Left ventricle myocardium inferior (tissue), 1 donor: ENCODE measurements at regions not wholly inside any gene's neighbourhood (a gene's known extent, or its start where the extent isn't known, plus 50 kb on each side); places are given as distances from the start of the nearest gene placed in this dataset.

Source experiments
- DNase-seq: peaks from one replicate; pipeline ENCODE4 v3.0.0-alpha.2; 2020
- H3K27ac ChIP-seq: fragments of 200-600 bp; replicated peaks from 2 replicates; pipeline ENCODE4 v1.8.0; 2021
- H3K27me3 ChIP-seq: fragments of 200-600 bp; 2 replicates; pipeline ENCODE4 v1.8.0; 2021; ENCODE audit warnings: low read depth
- H3K36me3 ChIP-seq: fragments of 200-600 bp; 2 replicates; pipeline ENCODE4 v1.8.0; 2021
- H3K4me1 ChIP-seq: fragments of 200-600 bp; 2 replicates; pipeline ENCODE4 v1.8.0; 2021
- H3K4me3 ChIP-seq: fragments of 200-600 bp; 2 replicates; pipeline ENCODE4 v1.8.0; 2021; ENCODE audit warnings: mild to moderate bottlenecking, moderate library complexity
- H3K9me3 ChIP-seq: fragments of 200-600 bp; replicated peaks from 2 replicates; pipeline ENCODE4 v1.8.0; 2021
- intact Hi-C: fragments of 100-400 bp; cut with micrococcal nuclease; formaldehyde crosslinking; loops from one replicate; pipeline ENCODE4 v1.11.0; 2022
- TF ChIP-seq, protein P1 (sequence below): fragments of 200-600 bp; IDR thresholded peaks from 2 replicates; pipeline ENCODE4 v1.8.0; 2021; ENCODE audit warnings: antibody characterized with exemption, mild to moderate bottlenecking, borderline replicate concordance
- donor health status: DM: no; HTN: yes; CAD: no; lungs with severe emphysema.

DNA sequence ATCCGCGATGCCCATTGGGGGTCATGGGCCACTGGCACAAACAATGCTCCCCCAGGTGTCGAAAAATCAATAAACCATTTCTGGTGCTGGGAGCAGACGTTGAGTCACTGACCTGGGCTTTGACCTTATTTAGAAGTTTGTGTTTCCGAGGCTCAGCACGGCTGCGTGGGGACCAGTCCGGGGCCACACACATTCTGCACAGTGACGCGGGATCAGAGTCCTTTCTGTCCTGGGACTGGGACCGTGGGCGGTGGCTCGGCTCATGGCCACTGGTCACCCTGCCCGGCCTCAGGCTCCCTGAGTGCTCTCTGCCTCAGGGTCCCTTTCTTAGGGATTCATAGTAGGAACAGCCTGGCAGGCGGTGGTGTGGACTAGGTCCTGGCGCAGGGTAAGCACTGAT lies 1266.0 kb downstream of the BRD1 start:
- H3K36me3 ChIP-seq, result no peaks in the 10 kb centered on the region
- no peaks in the 10 kb centered on the region for H3K4me1 ChIP-seq
- no peak overlapping the region for H3K27ac ChIP-seq
- intact Hi-C loops, result no loop called here
- peaks cover 77% of the 10 kb centered on the region for H3K27me3 ChIP-seq
- no peak overlapping the region for H3K4me3 ChIP-seq
- no peak for DNase-seq
- H3K9me3 ChIP-seq, result no peaks in the 10 kb centered on the region
- TF ChIP-seq, protein P1, sequence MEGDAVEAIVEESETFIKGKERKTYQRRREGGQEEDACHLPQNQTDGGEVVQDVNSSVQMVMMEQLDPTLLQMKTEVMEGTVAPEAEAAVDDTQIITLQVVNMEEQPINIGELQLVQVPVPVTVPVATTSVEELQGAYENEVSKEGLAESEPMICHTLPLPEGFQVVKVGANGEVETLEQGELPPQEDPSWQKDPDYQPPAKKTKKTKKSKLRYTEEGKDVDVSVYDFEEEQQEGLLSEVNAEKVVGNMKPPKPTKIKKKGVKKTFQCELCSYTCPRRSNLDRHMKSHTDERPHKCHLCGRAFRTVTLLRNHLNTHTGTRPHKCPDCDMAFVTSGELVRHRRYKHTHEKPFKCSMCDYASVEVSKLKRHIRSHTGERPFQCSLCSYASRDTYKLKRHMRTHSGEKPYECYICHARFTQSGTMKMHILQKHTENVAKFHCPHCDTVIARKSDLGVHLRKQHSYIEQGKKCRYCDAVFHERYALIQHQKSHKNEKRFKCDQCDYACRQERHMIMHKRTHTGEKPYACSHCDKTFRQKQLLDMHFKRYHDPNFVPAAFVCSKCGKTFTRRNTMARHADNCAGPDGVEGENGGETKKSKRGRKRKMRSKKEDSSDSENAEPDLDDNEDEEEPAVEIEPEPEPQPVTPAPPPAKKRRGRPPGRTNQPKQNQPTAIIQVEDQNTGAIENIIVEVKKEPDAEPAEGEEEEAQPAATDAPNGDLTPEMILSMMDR, result no peak

DNA sequence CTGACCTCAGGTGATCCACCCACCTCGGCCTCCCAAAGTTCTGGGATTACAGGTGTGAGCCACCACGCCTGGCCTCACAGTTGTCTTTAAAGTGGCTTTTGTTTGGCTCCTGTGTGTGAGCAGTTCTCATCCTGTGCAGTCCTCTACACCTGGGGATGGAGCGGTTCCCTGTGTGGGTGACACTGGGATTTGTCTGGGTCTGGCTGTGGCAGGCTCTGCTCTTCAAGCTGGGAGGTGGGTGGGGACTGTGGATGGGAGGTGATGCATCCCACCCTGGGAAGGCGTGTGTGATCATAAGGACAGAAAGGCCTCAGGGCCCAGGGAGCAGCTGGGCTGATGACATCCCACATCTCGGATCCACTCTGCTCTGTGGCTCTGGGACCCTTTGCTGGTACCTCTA lies 1266.8 kb downstream of the BRD1 start:
- no peak overlapping the region for H3K27ac ChIP-seq
- H3K4me1 ChIP-seq, result no peaks in the 10 kb centered on the region
- intact Hi-C loops, result no loop called here
- H3K36me3 ChIP-seq, result no peaks in the 10 kb centered on the region
- H3K4me3 ChIP-seq, result no peak overlapping the region
- peaks cover 81% of the 10 kb centered on the region for H3K27me3 ChIP-seq
- no peaks in the 10 kb centered on the region for H3K9me3 ChIP-seq
- no peak for DNase-seq
- TF ChIP-seq, protein P1, result no peak

DNA sequence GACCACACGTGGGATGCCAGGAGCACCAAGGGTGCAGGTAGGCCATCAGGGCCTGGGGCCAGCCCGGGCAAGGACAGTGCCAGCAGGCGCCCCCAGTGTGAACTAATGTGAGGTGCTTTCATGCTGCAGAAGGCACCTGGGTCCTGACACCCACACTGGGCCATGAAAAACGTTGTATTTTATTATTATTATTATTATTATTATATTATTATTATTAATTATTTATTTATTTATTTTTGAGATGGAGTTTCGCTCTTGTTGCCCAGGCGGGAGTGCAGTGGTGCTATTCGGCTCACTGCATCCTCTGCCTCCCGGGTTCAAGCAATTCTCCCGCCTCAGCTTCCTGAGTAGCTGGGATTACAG lies 1267.3 kb downstream of the BRD1 start:
- H3K27ac ChIP-seq, result no peak overlapping the region
- TF ChIP-seq, protein P1, result no peak
- intact Hi-C loops, result no loop called here
- no peak overlapping the region for H3K4me3 ChIP-seq
- H3K4me1 ChIP-seq, result no peaks in the 10 kb centered on the region
- H3K27me3 ChIP-seq, result peaks cover 82% of the 10 kb centered on the region
- no peaks in the 10 kb centered on the region for H3K9me3 ChIP-seq
- H3K36me3 ChIP-seq, result no peaks in the 10 kb centered on the region
- no peak for DNase-seq

DNA sequence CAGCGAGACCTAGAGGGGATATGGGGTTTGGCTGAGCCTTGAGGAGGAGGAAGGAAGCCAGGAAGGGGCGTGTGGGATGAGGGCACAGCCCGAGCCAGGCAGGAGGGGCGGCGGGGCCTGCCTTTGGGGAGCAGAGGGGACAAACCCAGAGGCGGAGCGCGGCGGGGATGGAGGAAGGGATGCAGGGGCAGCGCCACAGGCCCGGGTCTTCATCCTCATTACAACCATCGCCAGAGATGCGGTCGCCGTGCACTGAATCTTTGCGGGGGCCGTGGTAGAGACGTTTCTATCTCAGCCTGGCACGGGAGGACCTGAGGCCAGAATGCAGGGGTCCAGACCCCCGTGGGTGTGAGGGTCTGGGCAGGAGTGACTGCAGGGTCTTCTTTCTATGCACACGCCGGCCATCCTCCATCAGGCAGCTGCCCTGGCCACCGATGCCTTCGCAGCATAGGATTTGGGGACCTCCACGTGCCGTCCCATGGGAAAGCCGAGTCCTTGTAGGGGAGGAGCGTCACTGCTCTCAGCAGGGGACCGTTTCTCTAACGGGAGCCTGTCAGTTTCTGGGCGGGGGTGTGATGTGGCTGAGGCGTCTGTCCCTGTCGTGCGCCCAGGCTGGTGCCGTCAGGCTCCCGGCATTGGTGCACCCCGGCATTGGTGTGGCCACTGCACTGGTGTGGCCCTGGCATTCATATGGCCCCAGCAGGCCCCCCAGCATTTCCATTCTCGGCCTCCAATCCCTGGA lies 1267.9 kb downstream of the BRD1 start:
- intact Hi-C loops, result no loop called here

DNA sequence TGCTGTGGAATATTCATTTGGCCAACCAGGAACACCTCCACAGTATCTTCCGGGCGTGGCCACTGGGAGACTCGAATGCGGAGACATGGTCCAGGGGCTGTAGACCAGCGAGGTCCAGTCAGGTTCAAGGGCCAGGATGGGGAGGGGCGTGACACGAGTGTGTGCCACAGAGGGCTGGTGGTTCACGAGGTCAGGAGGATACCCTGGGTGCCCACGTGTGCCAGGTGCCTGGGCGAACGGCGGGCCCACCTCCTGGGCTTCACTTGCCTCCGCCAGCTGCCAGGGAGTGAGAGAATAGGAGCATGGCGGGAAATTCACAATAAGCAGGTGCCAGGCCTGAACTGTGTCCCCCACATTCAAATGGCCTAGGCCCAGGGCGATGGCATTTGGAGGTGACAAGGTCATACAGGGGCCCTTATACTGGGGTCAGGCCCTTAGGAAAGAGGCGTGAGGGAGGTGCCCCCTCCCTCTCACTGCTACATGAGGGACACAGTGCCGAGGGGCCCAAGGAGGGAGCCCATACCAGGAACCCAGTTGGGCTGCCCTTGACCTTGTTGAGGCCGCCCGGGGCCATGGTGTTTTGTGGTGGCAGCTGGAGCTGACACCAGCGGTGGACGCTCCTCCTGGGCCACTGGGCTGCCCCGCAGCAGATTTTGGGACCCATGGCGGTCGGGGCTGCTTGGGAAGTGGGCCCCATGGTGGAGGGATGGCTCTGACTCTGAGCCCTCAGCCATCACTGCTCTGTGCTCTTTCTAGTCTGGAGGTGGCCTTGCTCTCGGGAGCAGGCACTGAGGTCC lies 1268.9 kb downstream of the BRD1 start:
- intact Hi-C loops, result no loop called here
- H3K27ac ChIP-seq, result no peak overlapping the region
- H3K27me3 ChIP-seq, result peaks cover 82% of the 10 kb centered on the region
- DNase-seq, result no peak
- H3K9me3 ChIP-seq, result no peaks in the 10 kb centered on the region
- TF ChIP-seq, protein P1, result no peak
- no peaks in the 10 kb centered on the region for H3K36me3 ChIP-seq
- H3K4me3 ChIP-seq, result no peak overlapping the region
- no peaks in the 10 kb centered on the region for H3K4me1 ChIP-seq

More for the DNA sequence above, 1267.9 kb downstream of the BRD1 start:
- no peaks in the 10 kb centered on the region for H3K36me3 ChIP-seq
- no peaks in the 10 kb centered on the region for H3K9me3 ChIP-seq
- DNase-seq, result no peak
- TF ChIP-seq, protein P1, result no peak
- no peak overlapping the region for H3K27ac ChIP-seq
- H3K27me3 ChIP-seq, result peaks cover 82% of the 10 kb centered on the region
- H3K4me3 ChIP-seq, result no peak overlapping the region
- no peaks in the 10 kb centered on the region for H3K4me1 ChIP-seq
